Activated T-cell treated with anti-CD3 and anti-CD28 coated beads, Interleukin-2, amount 50 U/mL, for 72 hours (primary cell): ENCODE measurements at regions not wholly inside any gene's neighbourhood (a gene's known extent, or its start where the extent isn't known, plus 50 kb on each side); places are given as distances from the start of the nearest gene placed in this dataset.
"Not testable (repeated sequence)": the region's sequence is repeated elsewhere in the genome, so short reads cannot be mapped to it uniquely, and the experiment has no call there.

Source experiments
- ATAC-seq, 2 donors: fragments of 150-1000 bp; cut with Tn5 transposase; replicated peaks in 1 of 2; 2 replicates each; pipeline ENCODE4 v1.10.0; 2021; ENCODE audit warnings: moderate library complexity in 2 of 2, mild to moderate bottlenecking in 1 of 2
- DNase-seq, 2 donors: peaks; one replicate each; pipeline ENCODE4 v3.0.0; 2021 to 2022; ENCODE audit warnings: mixed read lengths in 1 of 2
- H3K27ac Mint-ChIP-seq: one replicate; pipeline ENCODE4 v1.8.0; 2022; ENCODE audit warnings: mild to moderate bottlenecking, moderate library complexity, mixed read lengths
- H3K27me3 Mint-ChIP-seq: one replicate; pipeline ENCODE4 v1.8.0; 2022; ENCODE audit warnings: low read depth, mixed read lengths
- H3K36me3 Mint-ChIP-seq, 2 donors: one replicate each; pipeline ENCODE4 v1.8.0; 2022; ENCODE audit warnings: mixed read lengths in 2 of 2, mild to moderate bottlenecking in 1 of 2; ENCODE audit not compliant: insufficient read depth in 2 of 2
- H3K4me1 Mint-ChIP-seq: one replicate; pipeline ENCODE4 v1.8.0; 2022; ENCODE audit warnings: low read depth, mixed read lengths
- H3K4me3 Mint-ChIP-seq, 2 donors: one replicate each; pipeline ENCODE4 v1.8.0; 2022; ENCODE audit warnings: mild to moderate bottlenecking in 2 of 2, mixed read lengths in 2 of 2, moderate library complexity in 2 of 2
- H3K9me3 Mint-ChIP-seq, 2 donors: one replicate each; pipeline ENCODE4 v1.8.0; 2022; ENCODE audit warnings: mixed read lengths in 2 of 2

- Mint-ChIP-seq H3K4me3 (no peak overlapping the region), H3K36me3 (no peaks in the 10 kb centered on the region), H3K27ac (no peak overlapping the region), H3K4me1 (no peaks in the 10 kb centered on the region), H3K27me3 (no peaks in the 10 kb centered on the region), H3K9me3 (peaks cover 6 to 10% of the 10 kb centered on the region in 2 donors)
- DNase-seq (no peak), ATAC-seq (no peak)
These were observed 472.3 kb upstream of the EYS start for GRCh38 chr6:66179361-66179760.

- DNase-seq (no peak), ATAC-seq (no peak)
- no peaks in the 10 kb centered on the region for H3K4me1 Mint-ChIP-seq
These were observed 466.6 kb upstream of the EYS start for GRCh38 chr6:66173587-66173986.

GRCh38 chr6:66166713-66167112 lies 459.7 kb upstream of the EYS start:
- H3K4me3 Mint-ChIP-seq, DNase-seq, H3K4me1 Mint-ChIP-seq, H3K36me3 Mint-ChIP-seq, ATAC-seq, H3K27ac Mint-ChIP-seq, H3K27me3 Mint-ChIP-seq: not testable (repeated sequence)
- H3K9me3 Mint-ChIP-seq = peaks cover 18 to 30% of the 10 kb centered on the region in 2 donors

More at GRCh38 chr6:66173587-66173986, 466.6 kb upstream of the EYS start:
- H3K4me3 Mint-ChIP-seq = no peak overlapping the region
- H3K9me3 Mint-ChIP-seq = peaks cover 12 to 18% of the 10 kb centered on the region in 2 donors
- peaks cover 0 to 2% of the 10 kb centered on the region in 2 donors for H3K36me3 Mint-ChIP-seq
- no peaks in the 10 kb centered on the region for H3K27me3 Mint-ChIP-seq
- no peak overlapping the region for H3K27ac Mint-ChIP-seq

- Mint-ChIP-seq H3K27me3 (no peaks in the 10 kb centered on the region), H3K27ac (no peak overlapping the region), H3K36me3 (peaks cover 7 to 13% of the 10 kb centered on the region in 2 donors), H3K9me3 (peaks cover 23 to 28% of the 10 kb centered on the region in 2 donors), H3K4me1 (no peaks in the 10 kb centered on the region), H3K4me3 (no peak overlapping the region)
- DNase-seq = no peak
- no peak for ATAC-seq
These were observed 454.6 kb upstream of the EYS start for GRCh38 chr6:66161546-66162108.

GRCh38 chr6:66159937-66160336 lies 452.9 kb upstream of the EYS start:
- H3K9me3 Mint-ChIP-seq = peaks cover 16 to 19% of the 10 kb centered on the region in 2 donors
- H3K27me3 Mint-ChIP-seq = no peaks in the 10 kb centered on the region
- no peak overlapping the region for H3K4me3 Mint-ChIP-seq
- H3K36me3 Mint-ChIP-seq = peaks cover 4 to 10% of the 10 kb centered on the region in 2 donors
- H3K27ac Mint-ChIP-seq = no peak overlapping the region
- no peak for ATAC-seq
- no peak for DNase-seq
- no peaks in the 10 kb centered on the region for H3K4me1 Mint-ChIP-seq

GRCh38 chr6:66153247-66153646 lies 446.2 kb upstream of the EYS start:
- H3K27ac Mint-ChIP-seq = no peak overlapping the region
- H3K4me3 Mint-ChIP-seq = no peak overlapping the region
- H3K36me3 Mint-ChIP-seq = no peaks in the 10 kb centered on the region
- no peak for ATAC-seq
- no peaks in the 10 kb centered on the region for H3K4me1 Mint-ChIP-seq
- H3K27me3 Mint-ChIP-seq = no peaks in the 10 kb centered on the region
- peaks cover 4 to 7% of the 10 kb centered on the region in 2 donors for H3K9me3 Mint-ChIP-seq
- DNase-seq = no peak

GRCh38 chr6:66149132-66149531 lies 442.1 kb upstream of the EYS start:
- no peak for DNase-seq
- Mint-ChIP-seq H3K9me3 (peaks cover 8 to 9% of the 10 kb centered on the region in 2 donors), H3K4me1 (no peaks in the 10 kb centered on the region), H3K4me3 (no peak overlapping the region), H3K27ac (no peak overlapping the region), H3K27me3 (no peaks in the 10 kb centered on the region), H3K36me3 (no peaks in the 10 kb centered on the region)
- no peak for ATAC-seq

- Mint-ChIP-seq H3K4me3 (no peak overlapping the region), H3K4me1 (no peaks in the 10 kb centered on the region), H3K27ac (no peak overlapping the region), H3K9me3 (peaks cover 4 to 7% of the 10 kb centered on the region in 2 donors), H3K36me3 (no peaks in the 10 kb centered on the region), H3K27me3 (no peaks in the 10 kb centered on the region)
- DNase-seq (no peak), ATAC-seq (no peak)
These were observed 438.8 kb upstream of the EYS start for GRCh38 chr6:66145867-66146266.

- ATAC-seq = no peak
- H3K27ac Mint-ChIP-seq = no peak overlapping the region
- peaks cover 0 to 2% of the 10 kb centered on the region in 2 donors for H3K36me3 Mint-ChIP-seq
- H3K27me3 Mint-ChIP-seq = no peaks in the 10 kb centered on the region
- H3K4me1 Mint-ChIP-seq = no peaks in the 10 kb centered on the region
- no peak for DNase-seq
- no peak overlapping the region for H3K4me3 Mint-ChIP-seq
- peaks cover 1 to 6% of the 10 kb centered on the region in 2 donors for H3K9me3 Mint-ChIP-seq
These were observed 427.0 kb upstream of the EYS start for GRCh38 chr6:66134021-66134420.

- Mint-ChIP-seq H3K27me3 (no peaks in the 10 kb centered on the region), H3K36me3 (no peaks in the 10 kb centered on the region), H3K27ac (no peak overlapping the region), H3K9me3 (peaks cover 5 to 7% of the 10 kb centered on the region in 2 donors), H3K4me1 (no peaks in the 10 kb centered on the region), H3K4me3 (no peak overlapping the region)
- DNase-seq (no peak), ATAC-seq (no peak)
These were observed 421.6 kb upstream of the EYS start for GRCh38 chr6:66128656-66129055.

GRCh38 chr6:66128243-66128642 lies 421.2 kb upstream of the EYS start:
- ATAC-seq = no peak
- no peak overlapping the region for H3K4me3 Mint-ChIP-seq
- peaks cover 4 to 7% of the 10 kb centered on the region in 2 donors for H3K9me3 Mint-ChIP-seq
- DNase-seq = no peak
- no peak overlapping the region for H3K27ac Mint-ChIP-seq
- no peaks in the 10 kb centered on the region for H3K27me3 Mint-ChIP-seq
- H3K36me3 Mint-ChIP-seq = no peaks in the 10 kb centered on the region
- H3K4me1 Mint-ChIP-seq = no peaks in the 10 kb centered on the region

GRCh38 chr6:66127061-66127460 lies 420.0 kb upstream of the EYS start:
- DNase-seq (no peak), ATAC-seq (no peak)
- Mint-ChIP-seq H3K27ac (no peak overlapping the region), H3K4me1 (no peaks in the 10 kb centered on the region), H3K27me3 (no peaks in the 10 kb centered on the region), H3K4me3 (no peak overlapping the region), H3K36me3 (peaks cover 0 to 1% of the 10 kb centered on the region in 2 donors), H3K9me3 (peaks cover 4 to 10% of the 10 kb centered on the region in 2 donors)

GRCh38 chr6:66126358-66126757 lies 419.3 kb upstream of the EYS start:
- Mint-ChIP-seq H3K9me3 (peaks cover 4 to 13% of the 10 kb centered on the region in 2 donors), H3K36me3 (peaks cover 0 to 1% of the 10 kb centered on the region in 2 donors)

GRCh38 chr6:66103954-66104353 lies 396.9 kb upstream of the EYS start:
- Mint-ChIP-seq H3K4me3 (no peak overlapping the region), H3K9me3 (peaks cover 10 to 14% of the 10 kb centered on the region in 2 donors), H3K27me3 (no peaks in the 10 kb centered on the region), H3K27ac (no peak overlapping the region), H3K36me3 (peaks cover 0 to 5% of the 10 kb centered on the region in 2 donors), H3K4me1 (no peaks in the 10 kb centered on the region)
- DNase-seq (no peak), ATAC-seq (no peak)

More at GRCh38 chr6:66126358-66126757, 419.3 kb upstream of the EYS start:
- DNase-seq (no peak), ATAC-seq (no peak)
- no peaks in the 10 kb centered on the region for H3K27me3 Mint-ChIP-seq
- H3K27ac Mint-ChIP-seq = no peak overlapping the region
- H3K4me3 Mint-ChIP-seq = no peak overlapping the region
- H3K4me1 Mint-ChIP-seq = no peaks in the 10 kb centered on the region
